Suprapubic skin (tissue), 4 donors: ENCODE measurements at regions not wholly inside any gene's neighbourhood (a gene's known extent, or its start where the extent isn't known, plus 50 kb on each side); places are given as distances from the start of the nearest gene placed in this dataset.

Source experiments
- CTCF ChIP-seq, 2 donors: fragments of 200-600 bp in 1 of 2; fragments of 450-650 bp in 1 of 2; sonication (generic) in 1 of 2; IDR thresholded peaks; one replicate each; pipeline ENCODE4 v1.5.1; 2016 to 2019; ENCODE audit warnings: antibody characterized with exemption in 2 of 2, mild to moderate bottlenecking in 1 of 2, moderate library complexity in 1 of 2
- POLR2A ChIP-seq, 2 donors: fragments of 450-650 bp; IDR thresholded peaks; one replicate each; pipeline ENCODE4 v1.6.1; 2017; ENCODE audit warnings: antibody characterized with exemption in 2 of 2, mild to moderate bottlenecking in 2 of 2, moderate library complexity in 2 of 2
- POLR2AphosphoS5 ChIP-seq, 3 donors: sonication (generic); formaldehyde crosslinking; IDR thresholded peaks; one replicate each; pipeline ENCODE4 v1.6.1; 2017; ENCODE audit warnings: antibody characterized with exemption in 3 of 3

GRCh38 chr7:28346676-28347363 is 65.5 kb upstream of the CREB5 start:
- no peak for TF ChIP-seq CTCF (IDR thresholded peaks at IDR 0.05)
- TF ChIP-seq POLR2A (IDR thresholded peaks at IDR 0.05) = no peak
- no peak for TF ChIP-seq POLR2AphosphoS5 (IDR thresholded peaks at IDR 0.05)
